Thoracic aorta (tissue), 2 donors: ENCODE measurements at regions not wholly inside any gene's neighbourhood (a gene's known extent, or its start where the extent isn't known, plus 50 kb on each side); places are given as distances from the start of the nearest gene placed in this dataset.

Source experiments
- ATAC-seq: fragments of 150-250 bp; one replicate; pipeline ENCODE4 v1.8.0; 2017; ENCODE audit warnings: low read depth; ENCODE audit not compliant: insufficient number of reproducible peaks, low FRiP score
- DNase-seq: peaks from one replicate; pipeline ENCODE4 v3.0.0-alpha.2; 2020; ENCODE audit warnings: low spot score
- H3K27ac ChIP-seq, 2 donors: fragments of 200-600 bp; sonication (generic); 1 replicate in 1 of 2; 2 replicates in 1 of 2; pipeline ENCODE4 v1.5.1; 2016; ENCODE audit warnings: mild to moderate bottlenecking in 2 of 2, moderate library complexity in 2 of 2
- H3K27me3 ChIP-seq: fragments of 200-600 bp; sonication (generic); replicated peaks from 2 replicates; pipeline ENCODE4 v1.6.0; 2016; ENCODE audit warnings: mild to moderate bottlenecking; ENCODE audit not compliant: insufficient read depth
- H3K36me3 ChIP-seq: fragments of 200-600 bp; sonication (generic); one replicate; pipeline ENCODE4 v1.5.1; 2016
- H3K4me1 ChIP-seq, 2 donors: fragments of 200-600 bp; sonication (generic); 1 replicate in 1 of 2; 2 replicates in 1 of 2; pipeline versions ENCODE4 v1.5.1 to v1.6.0; 2016; ENCODE audit warnings: low read depth in 2 of 2, mild to moderate bottlenecking in 1 of 2; ENCODE audit not compliant: control insufficient read depth in 1 of 2
- H3K4me3 ChIP-seq: fragments of 200-600 bp; sonication (generic); 2 replicates; pipeline ENCODE4 v1.5.1; 2016; ENCODE audit warnings: mild to moderate bottlenecking
- H3K9me3 ChIP-seq: fragments of 200-600 bp; sonication (generic); 2 replicates; pipeline ENCODE4 v1.5.1; 2016
- TF ChIP-seq, protein P1 (sequence below): fragments of 200-600 bp; sonication (generic); IDR thresholded peaks from one replicate; pipeline ENCODE4 v1.5.1; 2019; ENCODE audit warnings: antibody characterized with exemption

DNA sequence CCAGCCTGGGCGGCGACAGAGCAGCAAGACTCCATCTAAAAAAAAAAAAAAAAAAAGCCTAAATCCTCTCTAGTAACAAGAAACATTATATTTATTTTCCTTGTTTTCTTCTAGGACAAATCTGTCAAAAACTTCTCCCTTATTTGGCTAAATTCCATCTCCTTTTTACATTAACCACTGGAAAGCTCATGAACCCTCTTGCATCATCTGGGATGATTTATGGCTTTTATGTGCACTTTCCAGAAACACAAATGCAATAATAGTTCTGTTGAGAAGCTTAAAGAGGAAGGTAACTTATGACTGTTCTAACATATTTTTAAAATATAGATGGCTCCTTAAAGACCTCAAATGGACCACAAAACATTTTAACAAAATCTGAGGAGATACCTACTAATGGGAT, 526.1 kb upstream of the SPTLC3 start:
- Histone ChIP-seq H3K36me3 (no peaks in the 10 kb centered on the region), H3K4me1 (no peaks in the 10 kb centered on the region), H3K4me3 (no peak overlapping the region), H3K27me3 (no peaks in the 10 kb centered on the region), H3K27ac (no peak overlapping the region), H3K9me3 (no peaks in the 10 kb centered on the region)
- no peak for DNase-seq
- TF ChIP-seq, protein P1, sequence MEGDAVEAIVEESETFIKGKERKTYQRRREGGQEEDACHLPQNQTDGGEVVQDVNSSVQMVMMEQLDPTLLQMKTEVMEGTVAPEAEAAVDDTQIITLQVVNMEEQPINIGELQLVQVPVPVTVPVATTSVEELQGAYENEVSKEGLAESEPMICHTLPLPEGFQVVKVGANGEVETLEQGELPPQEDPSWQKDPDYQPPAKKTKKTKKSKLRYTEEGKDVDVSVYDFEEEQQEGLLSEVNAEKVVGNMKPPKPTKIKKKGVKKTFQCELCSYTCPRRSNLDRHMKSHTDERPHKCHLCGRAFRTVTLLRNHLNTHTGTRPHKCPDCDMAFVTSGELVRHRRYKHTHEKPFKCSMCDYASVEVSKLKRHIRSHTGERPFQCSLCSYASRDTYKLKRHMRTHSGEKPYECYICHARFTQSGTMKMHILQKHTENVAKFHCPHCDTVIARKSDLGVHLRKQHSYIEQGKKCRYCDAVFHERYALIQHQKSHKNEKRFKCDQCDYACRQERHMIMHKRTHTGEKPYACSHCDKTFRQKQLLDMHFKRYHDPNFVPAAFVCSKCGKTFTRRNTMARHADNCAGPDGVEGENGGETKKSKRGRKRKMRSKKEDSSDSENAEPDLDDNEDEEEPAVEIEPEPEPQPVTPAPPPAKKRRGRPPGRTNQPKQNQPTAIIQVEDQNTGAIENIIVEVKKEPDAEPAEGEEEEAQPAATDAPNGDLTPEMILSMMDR = no peak
- no peak for ATAC-seq

DNA sequence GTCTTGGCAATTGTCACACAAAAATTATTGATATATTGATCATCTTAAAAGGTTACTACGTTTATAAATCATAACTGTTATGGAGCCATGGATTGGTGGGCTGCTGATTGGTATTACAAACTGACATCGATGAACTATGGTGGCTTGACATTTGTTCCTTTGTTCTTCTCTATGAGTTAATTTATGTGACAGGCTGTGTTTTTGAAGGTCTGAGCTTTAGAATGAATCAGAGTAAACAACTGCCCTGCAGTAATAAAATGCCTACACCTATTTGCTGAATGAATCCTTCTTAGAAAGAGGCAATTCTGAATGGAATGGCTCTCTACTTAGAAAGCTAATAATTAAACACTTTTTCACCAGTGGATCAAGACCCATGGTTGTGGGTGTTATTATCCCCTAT, 506.3 kb upstream of the SPTLC3 start:
- H3K27me3 ChIP-seq = no peaks in the 10 kb centered on the region
- H3K4me1 ChIP-seq = no peaks in the 10 kb centered on the region
- no peaks in the 10 kb centered on the region for H3K9me3 ChIP-seq
- TF ChIP-seq, protein P1 = no peak
- ATAC-seq (no peak), DNase-seq (no peak)
- H3K27ac ChIP-seq = no peak overlapping the region
- no peak overlapping the region for H3K4me3 ChIP-seq
- H3K36me3 ChIP-seq = no peaks in the 10 kb centered on the region

DNA sequence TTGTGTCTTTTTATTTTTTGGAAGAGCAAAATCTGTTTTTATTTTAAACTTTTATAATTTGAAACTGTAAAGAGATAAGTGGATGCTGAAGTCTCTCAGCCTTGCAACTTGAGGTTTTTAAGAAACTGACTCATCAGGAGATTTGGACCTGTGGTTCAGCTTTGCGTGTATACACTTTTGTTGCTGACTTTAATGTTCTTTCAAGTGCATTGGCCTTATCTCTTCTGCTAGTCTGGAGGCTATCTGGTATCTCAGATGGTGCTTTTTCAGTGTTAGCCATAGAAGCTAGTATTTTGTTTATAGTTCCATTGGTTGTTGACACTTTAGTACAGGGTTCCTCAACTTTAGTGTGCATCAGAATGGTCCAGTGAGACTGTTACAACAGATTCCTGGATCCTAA, 504.0 kb upstream of the SPTLC3 start:
- TF ChIP-seq, protein P1 = no peak
- H3K9me3 ChIP-seq = no peaks in the 10 kb centered on the region
- H3K27ac ChIP-seq = no peak overlapping the region
- DNase-seq (no peak), ATAC-seq (no peak)
- H3K27me3 ChIP-seq = no peaks in the 10 kb centered on the region
- H3K4me3 ChIP-seq = no peak overlapping the region
- no peaks in the 10 kb centered on the region for H3K36me3 ChIP-seq
- no peaks in the 10 kb centered on the region for H3K4me1 ChIP-seq

DNA sequence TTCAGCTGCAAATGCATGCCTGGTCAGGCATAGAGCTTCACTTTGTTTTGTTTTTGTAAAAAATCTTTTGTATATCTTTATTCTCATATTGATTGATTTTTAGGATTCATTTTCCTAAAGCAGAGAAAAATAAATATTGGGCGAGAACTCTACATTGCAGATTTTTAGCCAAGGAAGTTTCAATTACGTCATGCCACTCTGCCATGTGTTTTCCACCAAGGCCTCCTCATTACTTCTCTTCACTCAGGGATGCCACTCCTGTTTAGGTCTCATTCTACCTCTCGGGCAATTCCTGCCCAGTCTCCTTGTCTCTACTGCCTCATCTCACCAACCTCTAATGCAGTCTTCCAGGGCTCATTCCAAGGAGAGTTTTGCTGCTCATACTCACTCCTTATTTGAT, 497.3 kb upstream of the SPTLC3 start:
- no peaks in the 10 kb centered on the region for H3K36me3 ChIP-seq
- H3K27me3 ChIP-seq = no peaks in the 10 kb centered on the region
- H3K4me3 ChIP-seq = no peak overlapping the region
- no peaks in the 10 kb centered on the region for H3K9me3 ChIP-seq
- H3K4me1 ChIP-seq = no peaks in the 10 kb centered on the region
- DNase-seq (no peak), ATAC-seq (no peak)
- TF ChIP-seq, protein P1 = no peak
- H3K27ac ChIP-seq = no peak overlapping the region

DNA sequence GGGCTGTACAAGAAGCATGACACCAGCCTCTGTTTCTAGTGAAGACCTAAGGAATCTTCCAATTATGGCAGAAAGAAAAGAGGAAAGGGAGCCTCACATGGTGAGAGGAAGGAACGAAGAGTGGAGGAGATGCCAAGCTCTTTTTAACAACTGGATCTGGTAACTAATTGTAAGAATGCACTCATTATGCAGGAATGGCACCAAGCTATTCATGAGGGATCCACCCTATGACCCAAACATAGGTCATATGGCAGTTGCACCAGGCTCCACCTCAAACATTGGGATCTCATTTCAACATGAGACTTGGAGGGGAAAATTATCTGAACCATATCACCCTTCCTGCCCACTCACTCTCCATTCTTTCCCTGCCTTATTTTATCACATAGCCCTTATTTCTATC, 496.0 kb upstream of the SPTLC3 start:
- Histone ChIP-seq H3K27ac (no peak overlapping the region), H3K36me3 (no peaks in the 10 kb centered on the region), H3K4me3 (no peak overlapping the region), H3K27me3 (no peaks in the 10 kb centered on the region), H3K4me1 (no peaks in the 10 kb centered on the region), H3K9me3 (no peaks in the 10 kb centered on the region)
- no peak for DNase-seq
- no peak for ATAC-seq
- TF ChIP-seq, protein P1 = no peak
